GM12874 (cell line): ENCODE measurements at regions not wholly inside any gene's neighbourhood (a gene's known extent, or its start where the extent isn't known, plus 50 kb on each side); places are given as distances from the start of the nearest gene placed in this dataset.

Source experiments
- TF ChIP-seq, protein P1 (sequence below): IDR thresholded peaks from 2 replicates; pipeline ENCODE4 v1.5.1; 2011; ENCODE audit warnings: low read depth, mild to moderate bottlenecking, control low read depth, low read length, moderate library complexity; ENCODE audit not compliant: insufficient read depth

GRCh38 chr2:180927030-180927686 lies 53.2 kb upstream of the UBE2E3 start:
- TF ChIP-seq, protein P1, sequence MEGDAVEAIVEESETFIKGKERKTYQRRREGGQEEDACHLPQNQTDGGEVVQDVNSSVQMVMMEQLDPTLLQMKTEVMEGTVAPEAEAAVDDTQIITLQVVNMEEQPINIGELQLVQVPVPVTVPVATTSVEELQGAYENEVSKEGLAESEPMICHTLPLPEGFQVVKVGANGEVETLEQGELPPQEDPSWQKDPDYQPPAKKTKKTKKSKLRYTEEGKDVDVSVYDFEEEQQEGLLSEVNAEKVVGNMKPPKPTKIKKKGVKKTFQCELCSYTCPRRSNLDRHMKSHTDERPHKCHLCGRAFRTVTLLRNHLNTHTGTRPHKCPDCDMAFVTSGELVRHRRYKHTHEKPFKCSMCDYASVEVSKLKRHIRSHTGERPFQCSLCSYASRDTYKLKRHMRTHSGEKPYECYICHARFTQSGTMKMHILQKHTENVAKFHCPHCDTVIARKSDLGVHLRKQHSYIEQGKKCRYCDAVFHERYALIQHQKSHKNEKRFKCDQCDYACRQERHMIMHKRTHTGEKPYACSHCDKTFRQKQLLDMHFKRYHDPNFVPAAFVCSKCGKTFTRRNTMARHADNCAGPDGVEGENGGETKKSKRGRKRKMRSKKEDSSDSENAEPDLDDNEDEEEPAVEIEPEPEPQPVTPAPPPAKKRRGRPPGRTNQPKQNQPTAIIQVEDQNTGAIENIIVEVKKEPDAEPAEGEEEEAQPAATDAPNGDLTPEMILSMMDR = no peak

- TF ChIP-seq, protein P1 = no peak
Observed at GRCh38 chr2:180925700-180926099, 54.7 kb upstream of the UBE2E3 start.

- TF ChIP-seq, protein P1 = no peak
Observed at GRCh38 chr2:180924063-180924462, 56.3 kb upstream of the UBE2E3 start.

DNA sequence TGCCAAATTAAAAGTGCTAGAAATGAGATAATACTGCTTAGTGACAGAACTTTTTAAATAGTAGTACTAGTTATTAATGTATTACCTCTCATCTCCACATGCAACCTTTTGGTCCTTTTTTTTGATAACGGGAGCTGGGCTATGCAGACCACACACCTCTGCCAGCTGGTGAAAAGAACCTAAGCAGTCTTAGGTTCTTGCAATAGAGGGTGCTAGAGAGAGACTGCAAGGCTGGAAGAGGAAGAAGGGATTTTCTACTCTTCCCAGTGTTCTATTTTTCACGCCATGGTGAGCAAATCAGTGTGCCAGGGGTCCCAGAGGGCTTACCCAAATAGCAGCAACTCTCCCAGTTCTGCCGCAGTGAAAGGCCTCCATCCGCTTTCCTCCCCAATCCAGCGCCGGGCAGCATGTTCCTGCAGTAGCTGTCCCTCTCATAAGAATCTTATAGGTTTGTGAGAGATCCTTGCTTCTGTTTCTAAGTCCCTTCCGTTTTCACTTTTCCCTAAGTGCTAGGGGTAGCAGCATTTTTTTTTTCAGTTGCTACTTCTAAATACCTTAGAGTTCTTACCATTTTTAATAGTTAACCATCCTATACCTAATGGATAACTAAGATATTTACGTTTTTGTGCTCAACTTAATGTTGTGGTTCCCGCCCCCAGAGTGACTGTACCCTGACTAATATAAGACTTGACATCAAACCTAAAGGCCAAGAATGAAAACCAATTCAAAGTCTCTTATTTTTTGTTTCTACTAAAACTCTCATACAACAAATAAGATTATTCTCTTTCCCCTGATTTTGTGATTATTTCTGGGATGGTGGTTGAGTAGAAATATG lies 69.4 kb upstream of the UBE2E3 start:
- TF ChIP-seq, protein P1 = no peak

- TF ChIP-seq, protein P1 = no peak
Observed at GRCh38 chr2:180907731-180908130, 72.7 kb upstream of the UBE2E3 start.

GRCh38 chr2:180905461-180905860 lies 74.9 kb upstream of the UBE2E3 start:
- TF ChIP-seq, protein P1 = no peak

DNA sequence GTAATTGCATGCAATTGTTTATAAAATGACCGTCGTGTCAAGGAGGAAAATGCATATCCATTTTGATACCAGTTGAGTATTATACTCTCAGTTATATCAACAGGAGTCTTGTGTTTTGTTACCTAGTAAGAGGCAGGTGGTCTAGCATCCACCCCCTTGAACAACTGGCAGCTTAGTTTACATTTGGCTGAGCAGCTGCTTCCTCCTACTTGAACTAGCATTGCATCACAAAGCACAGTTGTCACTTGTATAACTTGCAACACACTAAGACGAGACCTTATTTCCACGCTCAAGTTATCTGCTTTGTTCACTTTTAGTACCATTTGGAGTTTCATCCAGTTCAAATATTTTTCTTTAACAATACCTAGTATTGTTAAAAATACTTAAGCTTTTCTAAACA lies 75.4 kb upstream of the UBE2E3 start:
- TF ChIP-seq, protein P1 = no peak
